GM23338 (cell line): ENCODE measurements at regions not wholly inside any gene's neighbourhood (a gene's known extent, or its start where the extent isn't known, plus 50 kb on each side); places are given as distances from the start of the nearest gene placed in this dataset.

ENCODE experiments used
- CREB1 ChIP-seq: fragments of 250-450 bp; sonication (Bioruptor Pico); IDR thresholded peaks from 2 replicates; pipeline ENCODE4 v1.5.0; 2020; ENCODE audit warnings: low read depth, mild to moderate bottlenecking, moderate library complexity
- CTCF ChIP-seq, 2 experiments: fragments of 200-600 bp in 1 of 2; sonication (generic) in 1 of 2; conservative IDR thresholded peaks; 2 replicates each; pipeline versions ENCODE4 v1.5.1 to v1.6.1; 2016 to 2017; ENCODE audit warnings: antibody characterized with exemption in 2 of 2, low read depth in 2 of 2, mild to moderate bottlenecking in 2 of 2, moderate library complexity in 1 of 2
- ETS1 ChIP-seq: IDR thresholded peaks from 2 replicates; pipeline ENCODE4 v1.6.1; 2016; ENCODE audit warnings: antibody characterized with exemption
- EZH2 ChIP-seq: fragments of 200-600 bp; sonication (generic); IDR thresholded peaks from one replicate; pipeline ENCODE4 v1.8.0; 2017; ENCODE audit warnings: antibody characterized with exemption, mild to moderate bottlenecking, low read depth; ENCODE audit not compliant: unreplicated experiment
- EZH2phosphoT487 ChIP-seq: fragments of 200-600 bp; sonication (generic); IDR thresholded peaks from one replicate; pipeline ENCODE4 v1.8.1; 2018; ENCODE audit warnings: antibody characterized with exemption; ENCODE audit not compliant: unreplicated experiment
- JUNB ChIP-seq: IDR thresholded peaks from one replicate; pipeline ENCODE4 v1.6.1; 2016; ENCODE audit warnings: antibody characterized with exemption; ENCODE audit not compliant: unreplicated experiment
- POLR2AphosphoS5 ChIP-seq: IDR thresholded peaks from 2 replicates; pipeline ENCODE4 v1.6.1; 2016; ENCODE audit warnings: antibody characterized with exemption, low read depth
- REST ChIP-seq: IDR thresholded peaks from one replicate; pipeline ENCODE4 v1.6.1; 2018; ENCODE audit warnings: antibody characterized with exemption; ENCODE audit not compliant: unreplicated experiment
- ZNF114 ChIP-seq: fragments of 250-450 bp; sonication (Bioruptor Pico); IDR thresholded peaks from 2 replicates; pipeline ENCODE4 v1.5.0; 2020; ENCODE audit warnings: mild to moderate bottlenecking, moderate library complexity
- ZNF331 ChIP-seq: fragments of 250-450 bp; sonication (Bioruptor Pico); IDR thresholded peaks from 2 replicates; pipeline ENCODE4 v1.5.0; 2020; ENCODE audit warnings: low read depth, mild to moderate bottlenecking, moderate library complexity
- ZNF462 ChIP-seq: fragments of 250-450 bp; sonication (Bioruptor Pico); IDR thresholded peaks from 2 replicates; pipeline ENCODE4 v1.5.0; 2020; ENCODE audit warnings: mild to moderate bottlenecking, moderate library complexity

- TF ChIP-seq CTCF (conservative IDR thresholded peaks at IDR 0.05; ENCODE audit: low read depth in 2 of 2), result no peak
- no peak for TF ChIP-seq POLR2AphosphoS5
- TF ChIP-seq REST, result no peak
- no peak for TF ChIP-seq EZH2
- no peak for TF ChIP-seq EZH2phosphoT487
- no peak for TF ChIP-seq JUNB
- no peak for TF ChIP-seq ZNF331 (CRISPR knock-in tag)
- no peak for TF ChIP-seq ETS1
- TF ChIP-seq CREB1 (CRISPR knock-in tag), result no peak
- TF ChIP-seq ZNF114, result no peak
- TF ChIP-seq ZNF462, result no peak
Measured at GRCh38 chr1:94656967-94657366, 115.4 kb upstream of the F3 start.
